PC-9 (cell line): ENCODE measurements at regions not wholly inside any gene's neighbourhood (a gene's known extent, or its start where the extent isn't known, plus 50 kb on each side); places are given as distances from the start of the nearest gene placed in this dataset.

Source experiments
- CTCF ChIP-seq: fragments of 200-600 bp; sonication (generic); conservative IDR thresholded peaks from 2 replicates; pipeline ENCODE4 v1.6.1; 2017; ENCODE audit warnings: mixed run types, antibody characterized with exemption, mild to moderate bottlenecking, moderate library complexity
- EZH2 ChIP-seq: fragments of 200-600 bp; sonication (generic); IDR thresholded peaks from 2 replicates; pipeline ENCODE4 v1.8.0; 2017; ENCODE audit warnings: antibody characterized with exemption, low read depth

DNA sequence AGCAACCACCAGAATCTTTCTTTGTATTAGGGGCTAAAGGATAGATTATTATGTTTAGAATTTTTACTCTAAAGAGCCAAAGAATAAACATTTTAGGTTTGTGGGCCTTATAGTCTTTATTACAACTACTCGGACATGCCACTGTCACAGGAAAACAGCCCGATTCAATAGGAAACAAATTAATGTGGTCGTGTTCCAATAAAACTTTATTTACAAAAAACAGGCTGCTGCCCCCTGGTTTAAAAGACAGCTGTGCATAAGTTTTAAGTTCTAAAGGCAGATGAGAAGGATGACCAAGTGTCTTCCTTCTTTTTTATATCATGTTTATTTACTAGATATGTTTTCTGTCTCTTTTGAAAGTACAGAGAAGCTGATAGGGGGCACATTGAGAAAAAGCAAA is 166.5 kb downstream of the HS3ST3A1 start:
- TF ChIP-seq CTCF (no peak), EZH2 (no peak)
